GM19395 (cell line): ENCODE measurements at regions not wholly inside any gene's neighbourhood (a gene's known extent, or its start where the extent isn't known, plus 50 kb on each side); places are given as distances from the start of the nearest gene placed in this dataset.

Experiments
- ATAC-seq: cut with Tn5 transposase; IDR thresholded peaks from one replicate; pipeline ENCODE4 v1.9.1; 2021; ENCODE audit warnings: mild to moderate bottlenecking, moderate library complexity; ENCODE audit not compliant: unreplicated experiment

- ATAC-seq = no peak
Measured at GRCh38 chr14:97695456-97695981, 898.3 kb downstream of the VRK1 start.

DNA sequence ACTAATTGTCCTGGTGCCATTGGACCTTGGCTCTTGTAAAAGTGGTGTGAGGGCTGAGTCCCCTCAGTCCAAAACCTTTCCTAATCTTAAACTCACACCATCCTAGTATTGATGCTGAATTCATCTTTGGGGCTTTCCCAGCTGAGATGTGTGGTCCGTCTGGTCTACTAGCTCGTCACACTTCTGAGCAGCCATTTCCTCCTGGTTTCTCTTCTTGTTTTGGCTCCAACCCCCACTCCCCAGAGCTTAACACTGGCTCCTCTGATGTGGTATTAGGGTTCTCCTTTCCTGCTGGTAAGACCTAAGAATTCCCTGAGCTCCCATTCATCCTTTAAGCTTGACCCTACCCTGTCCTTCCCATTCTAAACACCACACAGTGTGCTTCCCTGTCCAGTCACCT lies 900.6 kb downstream of the VRK1 start:
- peak; percentile 80 for ATAC-seq

DNA sequence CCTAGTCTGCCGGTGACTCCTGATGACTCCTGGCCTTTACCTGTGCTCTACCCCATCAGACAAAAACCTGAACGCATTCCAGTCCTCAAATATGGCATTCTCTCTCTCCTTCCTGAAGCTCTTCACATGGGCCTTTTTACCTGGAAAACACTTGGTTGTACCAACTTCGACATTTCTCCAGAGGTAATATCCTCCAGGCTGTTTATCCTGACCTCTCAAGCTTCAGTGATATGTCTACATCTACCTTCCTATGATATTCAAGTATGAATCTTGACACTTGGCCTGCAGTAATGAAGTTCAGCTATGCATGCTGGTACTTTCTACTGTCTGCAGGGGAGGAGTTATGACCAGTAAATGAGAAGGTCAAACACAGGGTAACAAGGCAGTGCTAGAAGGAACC lies 901.8 kb downstream of the VRK1 start:
- no peak for ATAC-seq

GRCh38 chr14:97703006-97703760 lies 906.0 kb downstream of the VRK1 start:
- peak; percentile 70 for ATAC-seq

GRCh38 chr14:97704316-97704885 lies 907.2 kb downstream of the VRK1 start:
- no peak for ATAC-seq

- ATAC-seq = no peak
Measured at GRCh38 chr14:97705107-97705506, 907.9 kb downstream of the VRK1 start.

GRCh38 chr14:97705976-97706375 lies 908.8 kb downstream of the VRK1 start:
- no peak for ATAC-seq

- ATAC-seq = no peak
Measured at GRCh38 chr14:97706819-97707218, 909.6 kb downstream of the VRK1 start.

DNA sequence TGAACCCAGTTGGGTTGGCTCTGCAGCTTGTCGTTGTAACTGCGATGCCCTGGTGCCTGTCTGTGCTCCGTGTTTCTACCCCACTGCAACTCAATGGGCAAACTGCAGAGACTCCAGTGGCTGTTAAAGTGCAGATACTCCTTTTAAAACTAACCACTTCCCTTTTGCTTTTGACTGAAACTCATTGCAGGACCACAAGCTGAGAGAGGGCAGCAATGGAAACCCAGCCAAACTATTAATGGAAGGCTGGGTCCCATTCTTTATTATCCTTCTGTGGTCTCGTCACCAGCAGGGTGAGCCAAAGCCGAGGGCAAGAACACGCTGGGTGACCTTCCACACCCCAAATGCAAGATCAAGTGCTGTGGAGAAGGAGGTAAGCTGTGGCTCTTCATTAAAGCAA lies 910.4 kb downstream of the VRK1 start:
- no peak for ATAC-seq

- no peak for ATAC-seq
Measured at GRCh38 chr14:97709552-97709951, 912.4 kb downstream of the VRK1 start.

- no peak for ATAC-seq
Measured at GRCh38 chr14:97710726-97711125, 913.5 kb downstream of the VRK1 start.

DNA sequence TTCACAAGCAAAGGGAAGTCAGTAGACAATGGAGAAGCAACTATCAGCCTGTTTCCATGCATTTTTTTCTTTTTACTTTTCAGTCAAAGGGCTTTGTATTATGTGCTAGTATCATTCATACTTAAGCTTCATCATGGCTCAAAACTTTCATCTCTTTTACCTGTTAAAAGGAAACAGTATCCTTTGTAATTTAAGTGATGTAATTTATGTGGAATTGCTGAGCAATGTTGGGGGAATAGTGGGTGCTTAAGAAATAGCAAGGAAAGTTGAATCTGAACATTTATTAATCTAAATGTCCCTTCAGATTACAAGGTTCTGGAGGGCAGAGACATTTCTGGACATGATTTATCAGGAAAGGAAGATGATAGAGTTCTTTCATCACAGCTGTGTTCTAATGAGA lies 915.3 kb downstream of the VRK1 start:
- ATAC-seq = no peak

DNA sequence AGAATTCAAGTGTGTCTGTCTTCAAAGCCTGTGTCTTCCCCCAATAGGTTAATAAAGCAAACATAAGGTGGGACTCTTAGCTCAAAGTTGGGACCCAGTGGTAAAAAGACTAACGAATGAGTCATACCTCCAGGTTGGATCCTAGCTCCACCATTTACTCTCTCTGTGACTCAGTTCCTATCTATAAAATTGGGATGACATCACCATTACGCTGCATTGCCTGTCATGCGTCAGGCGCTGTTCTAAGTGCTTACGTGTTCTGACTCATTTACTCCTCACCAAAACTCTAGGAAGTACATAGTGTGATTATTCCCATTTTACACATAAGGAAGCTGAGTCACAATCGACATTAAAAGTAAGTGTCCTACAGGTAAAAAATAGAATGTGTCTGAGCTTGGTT lies 915.8 kb downstream of the VRK1 start:
- no peak for ATAC-seq

GRCh38 chr14:97718886-97719442 lies 921.8 kb downstream of the VRK1 start:
- ATAC-seq = no peak

DNA sequence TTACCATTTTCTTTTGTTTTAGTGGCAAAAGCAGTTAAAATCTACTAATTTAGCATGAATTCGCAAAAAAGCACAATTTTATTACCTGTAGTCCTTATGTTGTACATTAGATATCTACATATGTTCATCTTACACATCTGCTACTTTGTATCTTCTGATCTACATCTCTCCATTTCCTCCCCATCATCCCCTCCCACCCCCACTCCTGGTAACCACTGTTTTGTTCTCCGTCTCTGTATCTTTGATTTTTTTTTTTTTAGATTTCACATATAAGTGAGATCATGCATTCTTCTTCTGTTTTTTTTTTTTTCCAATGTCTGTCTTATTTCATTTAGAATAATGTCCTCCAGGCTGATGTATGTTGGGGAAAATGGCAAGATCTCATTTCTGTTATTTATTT lies 922.7 kb downstream of the VRK1 start:
- ATAC-seq = no peak

DNA sequence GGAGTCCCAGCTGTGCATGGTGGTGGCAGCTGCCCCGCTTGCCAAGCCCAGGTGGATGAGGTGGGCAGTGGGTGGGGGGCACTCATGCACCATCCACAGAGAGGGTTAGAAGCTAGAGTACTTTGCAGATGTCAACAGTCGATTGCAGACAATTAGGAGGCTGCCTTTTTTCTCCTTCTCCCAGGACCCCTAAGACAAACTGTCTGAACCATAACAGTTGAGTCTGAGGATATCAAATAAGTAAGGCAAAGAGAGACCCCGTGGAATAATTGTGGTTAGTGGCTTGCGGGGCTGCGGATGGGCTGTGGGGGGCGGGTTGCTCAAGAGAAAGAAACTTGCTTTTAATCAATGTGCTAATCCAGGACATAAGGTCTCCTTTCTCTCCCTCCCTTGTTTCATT lies 926.2 kb downstream of the VRK1 start:
- ATAC-seq = no peak

- ATAC-seq = no peak
Measured at GRCh38 chr14:97723819-97724218, 926.6 kb downstream of the VRK1 start.

DNA sequence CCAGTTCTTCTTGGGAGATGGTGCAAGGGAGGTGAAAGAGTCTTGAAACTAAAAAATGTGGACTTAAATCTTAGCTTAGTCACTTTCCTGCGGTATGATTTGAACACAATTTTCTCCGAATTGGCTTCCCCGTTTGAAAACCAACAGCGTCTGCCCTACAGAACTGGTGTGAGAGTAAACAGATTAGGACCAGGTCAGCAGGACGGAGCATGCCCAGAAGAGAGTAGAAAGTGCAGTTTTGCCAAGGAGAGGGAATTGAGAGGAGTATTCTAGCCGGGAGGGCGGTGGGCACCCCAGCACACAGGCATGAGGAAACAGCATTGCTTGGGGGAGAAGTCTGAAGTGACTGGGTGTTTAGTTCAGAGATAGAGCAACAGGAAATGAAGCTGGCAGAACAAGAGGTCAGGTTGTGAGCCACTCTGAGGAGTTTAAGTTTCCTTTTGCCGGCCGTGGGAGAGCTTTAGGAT lies 927.1 kb downstream of the VRK1 start:
- ATAC-seq = no peak

- no peak for ATAC-seq
Measured at GRCh38 chr14:97726676-97727075, 929.5 kb downstream of the VRK1 start.

DNA sequence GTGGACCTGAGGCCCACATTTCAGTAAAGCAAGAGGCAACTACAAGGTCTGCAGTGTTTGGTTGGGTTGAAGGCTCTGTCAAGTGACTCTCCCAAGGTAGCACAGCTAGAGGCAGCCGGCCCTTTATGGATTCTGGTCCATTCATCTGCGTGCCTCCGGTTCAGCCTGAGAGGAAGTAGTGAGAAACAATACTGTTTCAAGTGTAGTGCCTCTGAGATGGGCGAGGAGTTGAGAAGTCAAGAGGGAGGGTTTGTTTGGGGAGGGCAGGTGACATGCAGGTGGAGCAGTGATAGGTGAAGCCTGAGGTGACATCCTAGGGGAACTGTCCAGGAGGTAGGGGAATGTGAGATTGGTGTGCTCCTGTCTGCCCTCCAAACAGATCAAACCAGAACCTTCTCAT lies 933.5 kb downstream of the VRK1 start:
- ATAC-seq = no peak

GRCh38 chr14:97731800-97732199 lies 934.6 kb downstream of the VRK1 start:
- no peak for ATAC-seq

DNA sequence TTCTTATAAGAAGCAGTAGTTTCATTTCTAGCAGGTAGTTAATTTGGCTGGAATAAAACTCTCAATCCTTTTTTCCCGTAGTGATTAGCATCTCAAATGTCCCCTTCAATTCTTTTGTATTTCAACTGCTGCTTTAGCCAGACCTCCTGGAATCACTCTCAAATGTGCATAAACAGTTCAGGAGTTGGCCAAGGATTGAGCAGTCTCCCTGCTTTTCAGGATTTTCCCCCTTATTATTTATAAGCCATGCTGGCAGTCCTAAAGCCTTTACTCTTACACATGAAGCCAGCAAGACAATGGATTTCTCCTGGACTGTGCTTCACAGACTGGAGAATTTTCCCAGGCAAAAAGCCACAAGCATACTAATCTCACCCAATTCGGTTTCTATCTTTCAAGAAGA lies 950.1 kb downstream of the VRK1 start:
- no peak for ATAC-seq
